ENCODE measurements at regions not wholly inside any gene's neighbourhood (a gene's known extent, or its start where the extent isn't known, plus 50 kb on each side); places are given as distances from the start of the nearest gene placed in this dataset.

DNA sequence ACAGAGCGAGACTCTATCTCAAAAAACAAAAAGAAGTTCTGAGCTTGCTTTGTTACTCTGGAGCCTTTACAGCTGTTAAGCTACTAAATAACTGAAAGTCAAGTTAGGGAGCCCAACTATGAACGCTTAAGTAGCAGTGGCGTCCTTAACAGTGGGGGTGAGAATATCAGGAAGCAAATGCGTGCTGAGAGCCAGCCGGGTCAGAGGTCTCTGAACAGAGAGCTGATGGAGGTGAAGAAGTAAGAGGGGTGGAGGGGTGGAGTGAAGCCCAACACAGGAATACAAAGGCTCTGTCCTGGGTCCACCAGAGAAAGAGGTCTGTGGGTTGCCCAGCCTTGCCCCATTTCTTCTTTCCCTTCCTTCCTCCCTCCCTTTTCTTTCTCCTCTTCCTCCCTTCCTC is 104.1 kb upstream of the GATA6 start:
- Histone ChIP-seq H3K9ac (ENCODE audit: low read depth, low read length) (no peak overlapping the region), H2AK9ac (replicated peaks; ENCODE audit: low read depth, low read length, poor library complexity) (no peak overlapping the region), H3K9me3 (ENCODE audit: control insufficient read depth, insufficient read depth, low read length) (no peaks in the 10 kb centered on the region), H3K9me1 (ENCODE audit: insufficient read depth, low read length) (no peaks in the 10 kb centered on the region), H3K79me1 (ENCODE audit: low read depth in 1 of 2, low read length in 2 of 2) (no peaks in the 10 kb centered on the region), H2AK5ac (ENCODE audit: low read depth, low read length) (no peak overlapping the region), H3K4me2 (ENCODE audit: low read depth, low read length) (no peak overlapping the region), H2BK5ac (ENCODE audit: low read depth, low read length, poor library complexity, severe bottlenecking) (no peak overlapping the region), H2AFZ (replicated peaks; ENCODE audit: low read length, poor library complexity) (no peak overlapping the region), H3K4me3 (ENCODE audit: insufficient read depth, low read depth, low read length) (no peak overlapping the region), H3K18ac (ENCODE audit: low read depth, low read length) (no peak overlapping the region), H3K27ac (ENCODE audit: insufficient read depth, low read length) (no peak overlapping the region), H3K27me3 (ENCODE audit: control insufficient read depth, insufficient read depth, low read length) (peaks cover 25% of the 10 kb centered on the region), H3K4me1 (ENCODE audit: control insufficient read depth, insufficient read depth, low read length) (no peaks in the 10 kb centered on the region), H2BK15ac (ENCODE audit: low read depth, low read length) (no peak overlapping the region), H3K36me3 (ENCODE audit: control insufficient read depth, insufficient read depth, low read length) (no peaks in the 10 kb centered on the region), H4K8ac (ENCODE audit: low read depth in 2 of 2, low read length in 2 of 2) (no peak overlapping the region), H3K56ac (ENCODE audit: extremely low read depth, insufficient read depth, low read length) (no peak overlapping the region), H2BK120ac (ENCODE audit: low read depth, low read length) (no peak overlapping the region), H4K5ac (ENCODE audit: low read depth, low read length) (no peak overlapping the region), H4K20me1 (ENCODE audit: insufficient read depth, low read length) (no peaks in the 10 kb centered on the region), H3K4ac (ENCODE audit: low read depth, low read length) (no peak overlapping the region), H2BK20ac (ENCODE audit: low read depth, low read length) (no peak overlapping the region), H4K91ac (ENCODE audit: insufficient read depth, low read depth, low read length) (no peak overlapping the region), H3K14ac (replicated peaks; ENCODE audit: low read depth, low read length) (no peak overlapping the region), H3K23ac (ENCODE audit: low read depth, low read length) (no peak overlapping the region)
- WGBS, 2 experiments (ENCODE audit: extremely low coverage in 2 of 2, insufficient read length in 1 of 2) = 43% methylated on average over 3 of the region's 5 CpGs; no CpG with 5 or more reads in 1 of the 2 experiments
- ChIA-PET CTCF (no interaction called here), POLR2A (ENCODE audit: unreplicated experiment) (no interaction called here)
- dilution Hi-C loops (cut with HindIII; ENCODE audit: low sequenced_read_pairs, unreplicated experiment) (no loop called here), in situ Hi-C loops (cut with MboI; ENCODE audit: low sequenced_read_pairs) (no loop called here), intact Hi-C loops (cut with micrococcal nuclease) (no loop called here)
- no TSS peak for BruUV-seq (replicated peaks)
- TF ChIP-seq RFX5 (IDR thresholded peaks at IDR 0.05; ENCODE audit: low read depth, low read length) = no peak
- TF ChIP-seq, protein P1, sequence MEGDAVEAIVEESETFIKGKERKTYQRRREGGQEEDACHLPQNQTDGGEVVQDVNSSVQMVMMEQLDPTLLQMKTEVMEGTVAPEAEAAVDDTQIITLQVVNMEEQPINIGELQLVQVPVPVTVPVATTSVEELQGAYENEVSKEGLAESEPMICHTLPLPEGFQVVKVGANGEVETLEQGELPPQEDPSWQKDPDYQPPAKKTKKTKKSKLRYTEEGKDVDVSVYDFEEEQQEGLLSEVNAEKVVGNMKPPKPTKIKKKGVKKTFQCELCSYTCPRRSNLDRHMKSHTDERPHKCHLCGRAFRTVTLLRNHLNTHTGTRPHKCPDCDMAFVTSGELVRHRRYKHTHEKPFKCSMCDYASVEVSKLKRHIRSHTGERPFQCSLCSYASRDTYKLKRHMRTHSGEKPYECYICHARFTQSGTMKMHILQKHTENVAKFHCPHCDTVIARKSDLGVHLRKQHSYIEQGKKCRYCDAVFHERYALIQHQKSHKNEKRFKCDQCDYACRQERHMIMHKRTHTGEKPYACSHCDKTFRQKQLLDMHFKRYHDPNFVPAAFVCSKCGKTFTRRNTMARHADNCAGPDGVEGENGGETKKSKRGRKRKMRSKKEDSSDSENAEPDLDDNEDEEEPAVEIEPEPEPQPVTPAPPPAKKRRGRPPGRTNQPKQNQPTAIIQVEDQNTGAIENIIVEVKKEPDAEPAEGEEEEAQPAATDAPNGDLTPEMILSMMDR (conservative IDR thresholded peaks at IDR 0.05; ENCODE audit: low read depth, low read length) = no peak
- TF ChIP-seq RAD21 (IDR thresholded peaks at IDR 0.05; ENCODE audit: low read length) = no peak
- TF ChIP-seq RCOR1 (IDR thresholded peaks at IDR 0.05; ENCODE audit: insufficient replicate concordance, low read length) = no peak
- no peak for TF ChIP-seq SMC3 (IDR thresholded peaks at IDR 0.05; ENCODE audit: low read depth, low read length)
- TF ChIP-seq, protein P2, sequence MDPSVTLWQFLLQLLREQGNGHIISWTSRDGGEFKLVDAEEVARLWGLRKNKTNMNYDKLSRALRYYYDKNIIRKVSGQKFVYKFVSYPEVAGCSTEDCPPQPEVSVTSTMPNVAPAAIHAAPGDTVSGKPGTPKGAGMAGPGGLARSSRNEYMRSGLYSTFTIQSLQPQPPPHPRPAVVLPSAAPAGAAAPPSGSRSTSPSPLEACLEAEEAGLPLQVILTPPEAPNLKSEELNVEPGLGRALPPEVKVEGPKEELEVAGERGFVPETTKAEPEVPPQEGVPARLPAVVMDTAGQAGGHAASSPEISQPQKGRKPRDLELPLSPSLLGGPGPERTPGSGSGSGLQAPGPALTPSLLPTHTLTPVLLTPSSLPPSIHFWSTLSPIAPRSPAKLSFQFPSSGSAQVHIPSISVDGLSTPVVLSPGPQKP (IDR thresholded peaks at IDR 0.05; ENCODE audit: borderline replicate concordance, low read depth, low read length) = no peak
- no peak for TF ChIP-seq CHD1 (IDR thresholded peaks at IDR 0.05; ENCODE audit: low read depth, low read length)
- no peak for TF ChIP-seq NFE2L2 (IDR thresholded peaks at IDR 0.05; ENCODE audit: low read depth, low read length)
- no peak for TF ChIP-seq BHLHE40 (IDR thresholded peaks at IDR 0.05; ENCODE audit: low read depth, low read length)
- TF ChIP-seq, protein P3, sequence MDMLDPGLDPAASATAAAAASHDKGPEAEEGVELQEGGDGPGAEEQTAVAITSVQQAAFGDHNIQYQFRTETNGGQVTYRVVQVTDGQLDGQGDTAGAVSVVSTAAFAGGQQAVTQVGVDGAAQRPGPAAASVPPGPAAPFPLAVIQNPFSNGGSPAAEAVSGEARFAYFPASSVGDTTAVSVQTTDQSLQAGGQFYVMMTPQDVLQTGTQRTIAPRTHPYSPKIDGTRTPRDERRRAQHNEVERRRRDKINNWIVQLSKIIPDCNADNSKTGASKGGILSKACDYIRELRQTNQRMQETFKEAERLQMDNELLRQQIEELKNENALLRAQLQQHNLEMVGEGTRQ (IDR thresholded peaks at IDR 0.05; ENCODE audit: low read depth, low read length) = no peak
- TF ChIP-seq MAZ (IDR thresholded peaks at IDR 0.05; ENCODE audit: borderline replicate concordance, low read depth, low read length) = no peak
- no peak for TF ChIP-seq CEBPB (IDR thresholded peaks at IDR 0.05; ENCODE audit: low read depth, low read length)
- no peak for TF ChIP-seq FOS (IDR thresholded peaks at IDR 0.05; ENCODE audit: low read depth, low read length)
- TF ChIP-seq MAFK (IDR thresholded peaks at IDR 0.05; ENCODE audit: low read depth, low read length) = no peak
- no peak for TF ChIP-seq POLR2A (IDR thresholded peaks at IDR 0.05; ENCODE audit: low read depth, low read length)
- TF ChIP-seq MXI1 (IDR thresholded peaks at IDR 0.05; ENCODE audit: borderline replicate concordance, low read depth, low read length) = no peak
- DNase-seq = no peak
- no peak for ATAC-seq (ENCODE audit: low read depth)

All from IMR-90 (cell line).